Activated naive CD4-positive, alpha-beta T cell treated with anti-CD3 and anti-CD28 coated beads, Interleukin-2, amount 50 U/mL, for 72 hours (primary cell): ENCODE measurements at regions not wholly inside any gene's neighbourhood (a gene's known extent, or its start where the extent isn't known, plus 50 kb on each side); places are given as distances from the start of the nearest gene placed in this dataset.
"Not testable (repeated sequence)": the region's sequence is repeated elsewhere in the genome, so short reads cannot be mapped to it uniquely, and the experiment has no call there.

ENCODE experiments used
- ATAC-seq, 2 donors: fragments of 150-1000 bp; cut with Tn5 transposase; 2 replicates each; pipeline ENCODE4 v1.10.0; 2021; ENCODE audit warnings: mild to moderate bottlenecking in 2 of 2, moderate library complexity in 2 of 2
- DNase-seq, 2 donors: peaks; one replicate each; pipeline ENCODE4 v3.0.0; 2021 to 2022; ENCODE audit warnings: low spot score in 2 of 2
- H3K27ac Mint-ChIP-seq, 2 donors: one replicate each; pipeline ENCODE4 v1.8.0; 2022; ENCODE audit warnings: mild to moderate bottlenecking in 2 of 2, mixed read lengths in 2 of 2
- H3K36me3 Mint-ChIP-seq, 2 donors: one replicate each; pipeline ENCODE4 v1.8.0; 2022; ENCODE audit warnings: mixed read lengths in 2 of 2
- H3K9me3 Mint-ChIP-seq, 2 donors: one replicate each; pipeline ENCODE4 v1.8.0; 2022; ENCODE audit warnings: mixed read lengths in 2 of 2

DNA sequence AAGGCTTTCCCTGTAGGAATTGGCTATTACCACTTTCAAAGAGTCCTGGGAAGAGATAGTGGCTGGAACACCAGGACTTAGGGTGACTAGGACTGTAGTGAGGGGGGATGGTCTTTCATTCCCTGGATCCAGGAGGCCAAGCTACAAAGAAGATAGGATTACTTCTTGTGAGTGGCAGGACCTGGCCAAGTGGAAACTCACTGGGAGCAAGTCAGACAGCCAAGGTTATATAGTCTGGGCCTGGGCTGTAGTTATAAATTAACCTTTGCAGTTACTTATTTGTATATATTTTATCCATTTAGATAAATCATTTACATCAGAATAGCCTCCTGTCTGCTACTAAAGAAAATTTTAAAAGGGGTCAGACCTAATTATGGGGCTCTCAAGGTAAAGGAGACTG, 124.3 kb downstream of the TLR4 start:
- no peaks in the 10 kb centered on the region for H3K36me3 Mint-ChIP-seq
- no peak for ATAC-seq
- no peak for DNase-seq
- peaks cover 0 to 7% of the 10 kb centered on the region in 2 donors for H3K9me3 Mint-ChIP-seq
- H3K27ac Mint-ChIP-seq, result no peak overlapping the region

DNA sequence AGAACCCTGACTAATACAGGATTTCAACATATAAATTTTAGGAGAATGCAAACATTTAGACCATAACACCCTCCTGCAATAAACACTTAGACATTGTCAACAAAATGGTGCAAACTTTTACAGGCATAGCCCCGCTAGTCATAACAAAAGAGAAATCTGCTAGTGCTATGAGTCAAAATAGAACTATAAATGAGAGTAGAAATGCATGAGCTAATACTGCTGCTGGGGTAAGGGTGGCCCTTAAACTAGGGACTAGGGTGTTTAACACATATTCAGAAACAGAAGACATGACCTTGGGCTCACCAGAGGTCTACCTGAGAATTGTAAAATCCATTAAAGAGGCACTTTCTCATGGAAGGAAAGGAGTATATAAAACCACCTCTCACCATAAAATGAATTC, 131.6 kb downstream of the TLR4 start:
- DNase-seq (peak in 1 of 2 donors; percentile 6), ATAC-seq (peak in 1 of 2 donors; percentile 95)
- Mint-ChIP-seq H3K27ac (no peak overlapping the region), H3K36me3 (peaks cover 5 to 12% of the 10 kb centered on the region in 2 donors), H3K9me3 (peaks cover 0 to 12% of the 10 kb centered on the region in 2 donors)

- ATAC-seq (peak in 1 of 2 donors; percentile 22), DNase-seq (no peak)
These were observed 135.7 kb downstream of the TLR4 start for GRCh38 chr9:117839862-117840261.

GRCh38 chr9:117851836-117852461, 147.7 kb downstream of the TLR4 start:
- not testable (repeated sequence) for H3K9me3 Mint-ChIP-seq, ATAC-seq, DNase-seq, H3K36me3 Mint-ChIP-seq, H3K27ac Mint-ChIP-seq

More at GRCh38 chr9:117839862-117840261, 135.7 kb downstream of the TLR4 start:
- Mint-ChIP-seq H3K27ac (no peak overlapping the region), H3K9me3 (peaks cover 0 to 12% of the 10 kb centered on the region in 2 donors), H3K36me3 (peaks cover 5 to 6% of the 10 kb centered on the region in 2 donors)

DNA sequence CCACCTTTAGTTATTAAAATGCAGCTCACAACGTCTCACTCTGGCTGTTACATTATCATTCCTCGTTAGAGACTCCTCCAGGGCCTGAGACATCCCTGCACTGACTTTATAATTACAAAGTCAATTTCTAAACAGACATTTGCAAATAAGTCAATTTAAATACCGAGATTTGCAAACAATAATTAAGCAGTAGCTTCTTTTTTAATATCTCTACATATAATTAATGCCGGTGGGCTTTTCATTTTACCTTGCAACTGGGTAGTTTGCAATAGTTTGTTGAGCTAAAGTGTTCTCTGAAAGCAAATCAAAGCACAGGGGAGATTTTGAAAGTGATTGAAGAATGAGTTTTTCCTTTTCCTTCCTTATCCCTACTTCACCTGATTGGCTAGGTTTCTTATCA, 154.4 kb downstream of the TLR4 start:
- no peak for DNase-seq
- Mint-ChIP-seq H3K36me3 (no peaks in the 10 kb centered on the region), H3K9me3 (peaks cover 0 to 5% of the 10 kb centered on the region in 2 donors), H3K27ac (no peak overlapping the region)
- no peak for ATAC-seq

GRCh38 chr9:117860849-117861248, 156.6 kb downstream of the TLR4 start:
- H3K27ac Mint-ChIP-seq, result no peak overlapping the region
- H3K36me3 Mint-ChIP-seq, result no peaks in the 10 kb centered on the region
- ATAC-seq, result no peak
- DNase-seq, result no peak
- peaks cover 0 to 8% of the 10 kb centered on the region in 2 donors for H3K9me3 Mint-ChIP-seq

DNA sequence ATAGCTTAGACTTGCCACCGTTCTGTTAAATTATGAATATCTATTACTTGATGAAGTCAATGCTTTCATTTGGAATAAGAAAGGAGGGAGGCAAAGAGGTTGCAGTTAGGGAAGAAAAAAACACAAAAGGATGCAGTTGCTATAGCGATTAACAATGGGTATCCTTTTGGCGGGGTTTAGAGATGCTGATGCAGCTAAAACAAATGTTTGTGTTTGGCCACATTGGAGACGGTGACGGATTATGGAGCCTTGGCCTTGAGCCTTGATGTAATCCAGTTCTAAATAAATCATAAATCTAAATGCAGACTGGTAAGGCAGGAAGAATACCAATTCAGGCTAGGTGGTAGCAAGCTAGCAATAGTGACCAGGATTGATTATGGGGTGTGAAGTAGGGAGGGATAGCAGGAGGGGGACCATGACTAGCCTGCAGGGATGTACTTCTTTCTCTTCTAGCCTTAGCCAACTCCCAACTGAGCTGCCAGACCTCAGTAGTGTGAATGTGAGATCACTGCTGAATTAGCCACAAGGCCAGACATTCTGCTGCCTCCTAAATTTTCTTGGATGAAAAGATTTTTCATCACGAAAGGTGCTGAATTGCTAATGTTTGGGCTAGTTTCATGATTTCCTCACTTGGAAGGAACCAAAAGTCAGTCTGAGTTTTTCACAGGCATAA, 160.3 kb downstream of the TLR4 start:
- Mint-ChIP-seq H3K36me3 (no peaks in the 10 kb centered on the region), H3K27ac (no peak overlapping the region), H3K9me3 (peaks cover 0 to 8% of the 10 kb centered on the region in 2 donors)
- ATAC-seq (no peak), DNase-seq (no peak)

DNA sequence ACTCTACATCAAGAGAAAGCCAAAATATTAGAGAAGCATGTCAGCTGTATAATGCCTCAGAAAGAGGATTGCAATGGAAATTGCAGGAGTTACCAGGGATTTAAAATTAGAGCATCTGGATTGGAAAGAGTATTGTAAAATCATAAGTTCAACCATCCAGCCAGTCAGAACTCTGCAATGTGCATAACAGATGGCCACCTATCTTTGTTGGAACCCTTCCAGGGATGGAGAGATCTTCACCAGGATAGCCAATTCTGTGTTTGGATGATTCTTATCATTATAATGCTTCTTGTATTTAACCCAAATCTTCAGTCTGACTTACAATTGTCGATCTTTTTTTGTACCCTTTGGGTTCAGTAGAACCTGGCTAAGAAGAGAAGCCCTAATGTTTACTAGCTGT, 164.4 kb downstream of the TLR4 start:
- no peak overlapping the region for H3K27ac Mint-ChIP-seq
- H3K9me3 Mint-ChIP-seq, result peaks cover 0 to 4% of the 10 kb centered on the region in 2 donors
- no peak for DNase-seq
- no peaks in the 10 kb centered on the region for H3K36me3 Mint-ChIP-seq
- no peak for ATAC-seq

DNA sequence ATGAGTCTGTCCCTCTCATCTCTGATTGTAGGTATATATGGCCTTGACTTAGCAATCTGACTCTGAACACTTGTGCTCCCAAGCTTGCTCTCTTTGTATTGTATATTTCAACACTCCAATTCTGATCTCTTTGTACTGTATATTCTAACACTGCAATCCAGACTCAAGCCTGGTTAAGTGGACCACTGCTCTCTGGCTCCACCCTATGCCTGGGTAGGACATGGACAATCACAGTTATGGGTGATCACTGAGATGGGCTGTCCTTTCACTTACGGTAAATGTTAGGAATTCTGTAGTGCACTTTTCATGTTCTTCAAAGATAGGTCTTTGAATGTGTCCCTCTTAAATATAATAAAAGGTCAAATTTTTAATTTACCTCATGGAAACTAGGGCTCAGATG, 165.1 kb downstream of the TLR4 start:
- H3K27ac Mint-ChIP-seq, result no peak overlapping the region
- peaks cover 0 to 4% of the 10 kb centered on the region in 2 donors for H3K9me3 Mint-ChIP-seq
- no peaks in the 10 kb centered on the region for H3K36me3 Mint-ChIP-seq
- DNase-seq (no peak), ATAC-seq (no peak)

DNA sequence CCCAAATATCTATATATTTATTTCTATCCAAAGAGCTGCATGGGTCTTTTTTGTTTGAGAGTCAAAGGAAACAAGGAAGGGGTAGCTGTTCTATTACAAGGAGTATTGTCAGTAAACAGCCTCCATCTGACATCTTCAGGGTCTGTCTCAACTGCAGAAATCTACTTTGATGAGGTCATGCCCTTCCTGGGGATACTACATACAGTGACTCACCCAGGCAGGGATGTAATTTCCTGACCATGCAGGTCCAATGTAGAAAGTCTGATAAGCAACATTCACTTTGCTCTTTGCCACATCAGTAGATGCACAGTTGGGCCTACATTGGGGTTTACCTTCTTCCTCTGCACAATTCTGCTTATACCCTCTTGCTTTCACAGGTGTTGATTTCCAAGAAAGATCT, 165.5 kb downstream of the TLR4 start:
- Mint-ChIP-seq H3K9me3 (peaks cover 0 to 4% of the 10 kb centered on the region in 2 donors), H3K27ac (no peak overlapping the region), H3K36me3 (no peaks in the 10 kb centered on the region)
- DNase-seq, result no peak
- ATAC-seq, result no peak

DNA sequence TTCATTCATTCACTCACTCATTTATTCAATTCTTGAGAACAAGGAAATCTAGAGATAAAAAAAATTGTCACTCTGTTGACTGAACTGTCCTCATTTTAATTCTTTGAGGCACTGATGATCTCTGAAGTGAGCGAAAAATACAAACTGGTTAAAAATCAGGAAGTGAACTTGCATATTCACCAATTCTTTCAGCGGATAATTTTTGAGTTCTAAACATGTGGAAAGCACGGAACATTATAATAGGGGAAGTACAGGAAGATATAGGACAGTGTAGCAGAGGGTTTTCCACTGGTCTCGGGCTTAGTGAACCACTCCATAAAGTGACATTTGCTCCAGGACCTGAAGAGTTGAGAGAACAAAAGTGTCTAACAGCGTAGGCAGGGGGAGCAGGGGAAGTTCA, 169.5 kb downstream of the TLR4 start:
- no peaks in the 10 kb centered on the region for H3K36me3 Mint-ChIP-seq
- H3K9me3 Mint-ChIP-seq, result no peaks in the 10 kb centered on the region
- no peak overlapping the region for H3K27ac Mint-ChIP-seq
- no peak for ATAC-seq
- DNase-seq, result no peak

- Mint-ChIP-seq H3K27ac (no peak overlapping the region), H3K9me3 (no peaks in the 10 kb centered on the region), H3K36me3 (no peaks in the 10 kb centered on the region)
- ATAC-seq (no peak), DNase-seq (no peak)
These were observed 171.7 kb downstream of the TLR4 start for GRCh38 chr9:117875886-117876285.

GRCh38 chr9:117882171-117882570, 178.0 kb downstream of the TLR4 start:
- H3K27ac Mint-ChIP-seq, result no peak overlapping the region
- no peaks in the 10 kb centered on the region for H3K36me3 Mint-ChIP-seq
- H3K9me3 Mint-ChIP-seq, result no peaks in the 10 kb centered on the region
- no peak for DNase-seq
- no peak for ATAC-seq

DNA sequence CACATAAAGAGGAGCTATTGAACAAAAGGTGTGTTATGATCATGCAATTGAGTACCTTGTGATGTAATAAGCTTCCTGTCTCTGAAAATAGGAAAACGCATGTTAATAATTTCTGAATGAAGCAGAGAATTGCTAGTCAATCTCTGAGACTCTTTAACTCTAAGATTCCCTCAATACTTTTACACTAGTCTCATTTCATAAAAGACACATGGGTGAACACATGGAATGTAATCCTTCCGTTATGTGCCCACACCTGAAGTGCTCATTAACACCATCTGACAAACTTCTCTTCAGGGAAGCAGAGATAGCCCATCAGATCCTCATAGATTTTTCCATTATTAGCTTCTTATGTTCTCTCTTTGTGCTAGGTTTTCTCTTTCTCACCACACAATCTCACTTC, 182.4 kb downstream of the TLR4 start:
- ATAC-seq (no peak), DNase-seq (no peak)
- H3K27ac Mint-ChIP-seq, result no peak overlapping the region
- H3K9me3 Mint-ChIP-seq, result no peaks in the 10 kb centered on the region
- no peaks in the 10 kb centered on the region for H3K36me3 Mint-ChIP-seq

GRCh38 chr9:117887383-117887782, 183.2 kb downstream of the TLR4 start:
- DNase-seq (no peak), ATAC-seq (no peak)
- Mint-ChIP-seq H3K27ac (no peak overlapping the region), H3K9me3 (no peaks in the 10 kb centered on the region), H3K36me3 (no peaks in the 10 kb centered on the region)

- Mint-ChIP-seq H3K9me3 (no peaks in the 10 kb centered on the region), H3K27ac (no peak overlapping the region), H3K36me3 (no peaks in the 10 kb centered on the region)
- DNase-seq (no peak), ATAC-seq (no peak)
These were observed 183.7 kb downstream of the TLR4 start for GRCh38 chr9:117887941-117888340.

- H3K36me3 Mint-ChIP-seq, result peaks cover 0 to 18% of the 10 kb centered on the region in 2 donors
These were observed 199.2 kb downstream of the TLR4 start for GRCh38 chr9:117903453-117903852.

DNA sequence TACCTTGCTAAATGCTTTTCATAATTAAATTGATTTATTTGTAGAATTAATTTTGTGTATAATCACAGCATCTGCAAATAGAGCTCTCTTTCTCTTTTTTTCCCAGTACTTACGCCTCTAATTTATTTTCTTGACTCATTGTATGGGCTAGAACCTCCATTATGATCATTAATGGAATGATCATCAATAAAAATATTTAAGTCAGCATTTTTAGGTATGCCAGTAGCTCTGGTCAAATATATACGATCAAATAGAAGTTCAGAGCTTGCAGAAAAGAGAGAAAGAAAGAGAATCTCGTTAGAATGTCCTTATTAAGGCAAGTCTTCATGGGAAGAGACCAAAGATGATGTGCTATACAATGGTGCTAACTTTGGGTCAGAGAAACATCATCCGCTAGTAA, 202.6 kb downstream of the TLR4 start:
- H3K36me3 Mint-ChIP-seq, result peaks cover 13 to 44% of the 10 kb centered on the region in 2 donors
- H3K9me3 Mint-ChIP-seq, result peaks cover 26 to 31% of the 10 kb centered on the region in 2 donors
- H3K27ac Mint-ChIP-seq, result no peak overlapping the region
- ATAC-seq (no peak), DNase-seq (no peak)

More at GRCh38 chr9:117903453-117903852, 199.2 kb downstream of the TLR4 start:
- DNase-seq (no peak), ATAC-seq (no peak)
- Mint-ChIP-seq H3K9me3 (peaks cover 10 to 11% of the 10 kb centered on the region in 2 donors), H3K27ac (no peak overlapping the region)
